Mesodermal cell (in vitro differentiated cells): ENCODE measurements at regions not wholly inside any gene's neighbourhood (a gene's known extent, or its start where the extent isn't known, plus 50 kb on each side); places are given as distances from the start of the nearest gene placed in this dataset.
"Not testable (repeated sequence)": the region's sequence is repeated elsewhere in the genome, so short reads cannot be mapped to it uniquely, and the experiment has no call there.

ENCODE experiments used
- H3K27ac ChIP-seq: 2 replicates; pipeline ENCODE4 v1.7.0; 2013; ENCODE audit warnings: mild to moderate bottlenecking, low read depth, low read length, moderate library complexity; ENCODE audit not compliant: severe bottlenecking
- H3K36me3 ChIP-seq: 2 replicates; pipeline ENCODE4 v1.7.1; 2013; ENCODE audit warnings: mild to moderate bottlenecking, low read length, moderate library complexity; ENCODE audit not compliant: control insufficient read depth, insufficient read depth
- H3K4me1 ChIP-seq: one replicate; pipeline ENCODE4 v1.7.1; 2013; ENCODE audit warnings: mild to moderate bottlenecking, low read length; ENCODE audit not compliant: insufficient read depth, control insufficient read depth, poor library complexity, severe bottlenecking
- H3K4me3 ChIP-seq: 2 replicates; pipeline ENCODE4 v1.7.0; 2013; ENCODE audit warnings: low read length, control low read depth, mild to moderate bottlenecking; ENCODE audit not compliant: insufficient read depth, poor library complexity, severe bottlenecking; ENCODE audit errors: extremely low read depth
- H3K9me3 ChIP-seq: 2 replicates; pipeline ENCODE4 v1.7.1; 2013; ENCODE audit warnings: mild to moderate bottlenecking, low read length, moderate library complexity; ENCODE audit not compliant: control insufficient read depth
- WGBS, 2 experiments: methylation state at CpG; one replicate each; pipeline ENCODE4 v1.1.5; 2013; ENCODE audit warnings: missing lambda C conversion rate in 2 of 2; ENCODE audit not compliant: insufficient coverage in 2 of 2; 5-methylcytosine and 5-hydroxymethylcytosine counted together

DNA sequence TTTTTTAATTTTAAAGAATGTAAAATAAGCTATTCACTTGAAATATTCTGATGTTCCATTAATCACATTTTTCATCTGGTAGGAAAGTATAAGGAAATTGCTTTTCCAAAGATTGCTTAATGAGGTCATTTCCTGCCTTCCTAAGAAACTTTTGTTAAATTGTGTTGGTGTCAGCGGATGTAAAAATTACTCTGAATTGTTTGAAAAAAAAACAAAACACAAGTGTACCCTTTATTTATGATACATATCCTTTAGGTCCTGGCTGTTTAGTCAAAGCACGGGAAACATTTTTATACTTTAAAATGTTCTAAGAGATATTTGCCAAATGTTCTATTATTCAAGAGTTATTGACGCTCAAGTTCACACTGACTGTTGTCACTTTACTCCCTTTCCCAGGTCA lies 1357.4 kb upstream of the GOT2 start:
- Histone ChIP-seq H3K4me1 (no peaks in the 10 kb centered on the region), H3K36me3 (no peaks in the 10 kb centered on the region), H3K9me3 (peaks cover 4% of the 10 kb centered on the region), H3K27ac (no peak overlapping the region), H3K4me3 (no peak overlapping the region)
- WGBS, 2 experiments: no CpG with 5 or more reads among the region's 3 CpGs

GRCh38 chr16:60091071-60091470 lies 1357.0 kb upstream of the GOT2 start:
- H3K9me3 ChIP-seq: peaks cover 4% of the 10 kb centered on the region
- no peak overlapping the region for H3K27ac ChIP-seq
- no peak overlapping the region for H3K4me3 ChIP-seq
- no peaks in the 10 kb centered on the region for H3K36me3 ChIP-seq
- H3K4me1 ChIP-seq: no peaks in the 10 kb centered on the region

DNA sequence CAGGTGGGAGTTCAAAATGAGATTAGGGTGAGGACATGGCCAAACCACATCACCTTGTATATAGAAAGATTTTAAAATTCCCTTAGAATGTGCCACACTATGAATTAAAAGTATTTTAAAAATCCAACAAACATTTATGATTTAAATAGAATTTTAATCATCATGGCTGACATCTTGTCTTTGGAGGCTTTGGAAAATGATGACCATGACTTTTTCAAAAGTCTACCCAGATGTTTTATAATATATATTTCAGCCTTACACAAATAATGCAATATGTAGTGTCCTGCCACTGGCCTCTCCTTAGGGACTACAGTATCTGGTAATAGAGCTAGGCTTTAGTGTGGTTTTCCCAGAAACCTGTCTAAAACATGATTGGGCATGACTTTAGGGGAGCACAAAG lies 1353.4 kb upstream of the GOT2 start:
- Histone ChIP-seq H3K9me3 (peaks cover 4% of the 10 kb centered on the region), H3K4me3 (no peak overlapping the region), H3K4me1 (no peaks in the 10 kb centered on the region), H3K36me3 (no peaks in the 10 kb centered on the region), H3K27ac (no peak overlapping the region)

DNA sequence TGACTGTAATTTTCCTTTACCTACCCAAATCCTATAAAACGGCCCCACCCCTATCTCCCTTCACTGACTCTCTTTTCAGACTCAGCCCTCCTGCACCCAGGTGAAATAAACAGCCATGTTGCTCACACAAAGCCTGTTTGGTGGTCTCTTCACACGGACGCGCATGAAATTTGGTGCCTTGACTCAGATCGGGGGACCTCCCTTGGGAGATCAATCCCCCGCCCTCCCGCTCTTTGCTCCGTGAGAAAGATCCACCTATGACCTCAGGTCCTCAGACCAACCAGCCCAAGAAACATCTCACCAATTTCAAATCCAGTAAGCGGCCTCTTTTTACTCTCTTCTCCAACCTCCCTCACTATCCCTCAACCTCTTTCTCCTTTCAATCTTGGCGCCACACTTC lies 1344.7 kb upstream of the GOT2 start:
- H3K36me3 ChIP-seq, H3K4me3 ChIP-seq, H3K27ac ChIP-seq, H3K9me3 ChIP-seq, H3K4me1 ChIP-seq: not testable (repeated sequence)
- 80 to 90% methylated on average over 1 to 5 of the region's 10 CpGs for WGBS, 2 experiments

- H3K9me3 ChIP-seq: no peaks in the 10 kb centered on the region
- H3K4me1 ChIP-seq: no peaks in the 10 kb centered on the region
- H3K36me3 ChIP-seq: no peaks in the 10 kb centered on the region
- H3K27ac ChIP-seq: no peak overlapping the region
- no CpG with 5 or more reads among the region's 3 CpGs for WGBS, 2 experiments
- H3K4me3 ChIP-seq: no peak overlapping the region
These were observed 1343.7 kb upstream of the GOT2 start for GRCh38 chr16:60077861-60078260.

DNA sequence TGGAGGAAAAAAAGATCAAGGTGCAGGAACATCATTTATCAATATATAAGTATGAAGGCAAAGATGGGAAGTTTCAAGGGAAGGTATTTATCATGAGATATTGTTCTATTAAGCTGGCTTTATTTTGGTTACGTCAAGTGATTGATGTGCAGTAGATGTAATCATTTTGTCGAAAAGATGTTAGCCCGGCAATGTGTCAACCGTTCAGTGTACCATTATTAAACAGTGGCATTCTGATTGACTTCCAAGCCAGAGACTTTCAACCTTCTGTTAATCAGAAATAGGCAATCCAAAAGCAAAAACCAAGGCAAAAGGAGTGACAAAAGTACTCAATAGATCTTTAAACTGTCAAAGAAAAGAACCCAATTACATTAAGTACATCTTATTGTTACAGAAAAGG lies 1340.3 kb upstream of the GOT2 start:
- Histone ChIP-seq H3K36me3 (no peaks in the 10 kb centered on the region), H3K27ac (no peak overlapping the region), H3K4me3 (no peak overlapping the region), H3K9me3 (no peaks in the 10 kb centered on the region), H3K4me1 (no peaks in the 10 kb centered on the region)
- WGBS, 2 experiments: 82 to 93% methylated on average over 3 of the region's 4 CpGs

DNA sequence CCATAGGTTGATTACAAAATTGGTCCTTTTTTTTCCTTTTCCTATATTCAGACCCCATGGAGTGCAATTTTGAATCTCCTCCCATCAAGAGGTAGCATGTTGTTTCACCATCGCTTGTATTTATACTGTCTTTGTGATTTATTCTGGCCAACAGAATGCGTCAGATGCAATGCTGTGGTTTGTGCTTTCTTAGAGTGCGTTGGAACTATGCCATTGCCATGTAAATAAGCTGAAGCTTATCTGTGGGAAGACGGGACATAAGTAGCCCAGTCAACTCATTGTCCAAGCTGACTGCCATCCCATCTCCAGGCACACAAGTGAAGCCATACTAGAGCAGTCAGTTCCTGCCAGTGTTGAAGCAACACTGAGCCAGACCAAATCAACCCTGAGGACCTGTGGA lies 1339.3 kb upstream of the GOT2 start:
- WGBS, 2 experiments: 83 to 87% methylated on average over 4 of the region's 4 CpGs
- Histone ChIP-seq H3K4me3 (no peak overlapping the region), H3K27ac (no peak overlapping the region), H3K36me3 (no peaks in the 10 kb centered on the region), H3K9me3 (no peaks in the 10 kb centered on the region), H3K4me1 (no peaks in the 10 kb centered on the region)

DNA sequence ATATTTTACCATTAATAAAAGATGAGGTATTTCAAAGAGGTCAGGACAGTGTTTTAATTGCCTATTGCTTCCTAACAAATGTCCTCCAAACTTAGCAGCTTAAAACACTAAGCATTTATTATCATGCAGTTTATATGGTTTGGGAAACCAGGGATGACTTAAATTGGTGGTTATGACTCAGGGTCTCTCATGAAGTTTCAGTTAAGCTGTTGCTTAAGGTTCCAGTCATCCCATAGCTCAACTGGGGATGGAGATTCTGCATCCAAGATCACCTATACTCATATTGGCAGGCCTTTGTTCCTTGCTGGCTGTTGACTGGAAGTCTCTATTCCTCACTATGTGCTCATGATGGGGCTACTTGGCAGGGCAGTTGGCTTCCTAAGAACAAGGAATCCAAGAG lies 1329.9 kb upstream of the GOT2 start:
- H3K4me3 ChIP-seq: no peak overlapping the region
- H3K4me1 ChIP-seq: no peaks in the 10 kb centered on the region
- no peaks in the 10 kb centered on the region for H3K9me3 ChIP-seq
- no peak overlapping the region for H3K27ac ChIP-seq
- no peaks in the 10 kb centered on the region for H3K36me3 ChIP-seq

- no peaks in the 10 kb centered on the region for H3K4me1 ChIP-seq
- no peak overlapping the region for H3K27ac ChIP-seq
- no peaks in the 10 kb centered on the region for H3K9me3 ChIP-seq
- H3K4me3 ChIP-seq: no peak overlapping the region
- no peaks in the 10 kb centered on the region for H3K36me3 ChIP-seq
These were observed 1327.3 kb upstream of the GOT2 start for GRCh38 chr16:60061396-60061795.

DNA sequence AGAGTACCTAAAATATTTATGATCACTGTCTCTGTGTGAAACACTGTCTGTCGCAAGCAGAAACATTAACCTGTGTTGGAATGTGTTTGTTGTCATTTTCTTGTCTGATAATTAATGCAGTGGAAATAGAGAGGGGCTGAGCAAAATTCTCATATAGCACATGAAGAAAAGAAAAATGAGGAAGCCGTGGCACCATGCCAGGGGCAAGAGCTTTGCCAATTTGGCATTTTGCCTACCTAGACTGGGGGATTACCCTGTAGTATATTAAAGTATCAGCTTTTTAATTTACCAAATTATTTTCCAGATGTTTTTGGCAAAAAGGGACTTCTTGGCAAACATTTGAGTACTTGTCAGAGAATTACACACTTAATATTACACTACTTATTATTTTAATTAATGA lies 1326.6 kb upstream of the GOT2 start:
- Histone ChIP-seq H3K9me3 (no peaks in the 10 kb centered on the region), H3K4me3 (no peak overlapping the region), H3K27ac (no peak overlapping the region), H3K4me1 (no peaks in the 10 kb centered on the region), H3K36me3 (no peaks in the 10 kb centered on the region)
- WGBS, 2 experiments: 80 to 100% methylated on average over 1 of the region's 2 CpGs

DNA sequence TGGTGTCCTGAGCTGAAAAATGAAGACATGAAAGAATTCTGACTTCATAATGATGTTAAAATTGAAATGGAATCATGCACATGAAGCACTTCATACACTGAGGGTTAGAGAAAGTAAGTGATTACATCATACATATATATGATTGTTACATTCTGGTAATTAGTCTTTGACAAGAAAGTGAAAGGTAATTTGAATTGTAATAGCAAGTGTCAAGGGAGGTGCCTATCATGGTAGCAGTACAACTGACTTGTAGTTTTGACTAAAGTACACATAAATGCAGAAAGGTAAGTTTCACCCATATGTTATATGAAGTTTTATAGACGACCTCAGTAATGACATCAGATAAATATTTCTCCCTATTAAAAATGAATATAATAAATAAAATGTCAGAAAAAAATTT lies 1325.0 kb upstream of the GOT2 start:
- Histone ChIP-seq H3K9me3 (no peaks in the 10 kb centered on the region), H3K4me1 (no peaks in the 10 kb centered on the region), H3K4me3 (no peak overlapping the region), H3K36me3 (no peaks in the 10 kb centered on the region), H3K27ac (no peak overlapping the region)
- WGBS, 2 experiments: no CpG with 5 or more reads among the region's 1 CpG

GRCh38 chr16:60041671-60042070 lies 1307.6 kb upstream of the GOT2 start:
- H3K4me1 ChIP-seq: no peaks in the 10 kb centered on the region
- WGBS, 2 experiments: no CpG with 5 or more reads among the region's 1 CpG

More at GRCh38 chr16:60041671-60042070, 1307.6 kb upstream of the GOT2 start:
- Histone ChIP-seq H3K27ac (no peak overlapping the region), H3K4me3 (no peak overlapping the region), H3K36me3 (no peaks in the 10 kb centered on the region), H3K9me3 (no peaks in the 10 kb centered on the region)
